Neuronal stem cell (in vitro differentiated cells): ENCODE measurements at regions not wholly inside any gene's neighbourhood (a gene's known extent, or its start where the extent isn't known, plus 50 kb on each side); places are given as distances from the start of the nearest gene placed in this dataset.

Experiments used
- DNase-seq: peaks from one replicate; pipeline ENCODE4 v3.0.0-alpha.2; 2013; ENCODE audit warnings: low spot score
- H2AFZ ChIP-seq: one replicate; pipeline ENCODE4 v1.6.1; 2013; ENCODE audit warnings: mild to moderate bottlenecking, low read length, inconsistent platforms
- H2AK5ac ChIP-seq: 2 replicates; pipeline ENCODE4 v1.6.1; 2013; ENCODE audit warnings: low read depth, mild to moderate bottlenecking, inconsistent platforms, low read length, moderate library complexity, mixed read lengths
- H2BK120ac ChIP-seq: 2 replicates; pipeline ENCODE4 v1.6.1; 2013; ENCODE audit warnings: low read depth, mild to moderate bottlenecking, inconsistent platforms, low read length, moderate library complexity, mixed read lengths
- H2BK12ac ChIP-seq: one replicate; pipeline ENCODE4 v1.6.1; 2013; ENCODE audit warnings: low read length, inconsistent platforms
- H2BK15ac ChIP-seq: 2 replicates; pipeline ENCODE4 v1.6.1; 2013; ENCODE audit warnings: mild to moderate bottlenecking, low read length, inconsistent platforms, mixed read lengths
- H2BK5ac ChIP-seq: one replicate; pipeline ENCODE4 v1.6.1; 2013; ENCODE audit warnings: inconsistent platforms, mild to moderate bottlenecking, low read length, moderate library complexity
- H3K14ac ChIP-seq: one replicate; pipeline ENCODE4 v1.6.1; 2013; ENCODE audit warnings: low read length, inconsistent platforms
- H3K18ac ChIP-seq: 2 replicates; pipeline ENCODE4 v1.6.1; 2013; ENCODE audit warnings: low read length, inconsistent platforms
- H3K23ac ChIP-seq: 2 replicates; pipeline ENCODE4 v1.6.1; 2013; ENCODE audit warnings: low read depth, mild to moderate bottlenecking, mixed read lengths, low read length, inconsistent platforms; ENCODE audit not compliant: poor library complexity
- H3K27ac ChIP-seq: replicated peaks from 3 replicates; pipeline ENCODE4 v1.5.1; 2013; ENCODE audit warnings: low read length, inconsistent platforms
- H3K27me3 ChIP-seq, 3 experiments: 2 replicates each; pipeline ENCODE4 v1.6.1; 2013; ENCODE audit warnings: low read length in 3 of 3, mild to moderate bottlenecking in 2 of 3, inconsistent platforms in 1 of 3, low read depth in 1 of 3, mixed read lengths in 1 of 3, moderate library complexity in 1 of 3; ENCODE audit not compliant: control insufficient read depth in 3 of 3, insufficient read depth in 3 of 3
- H3K36me3 ChIP-seq, 2 donors: replicated peaks in 1 of 2; 2 replicates each; pipeline ENCODE4 v1.6.1; 2013; ENCODE audit warnings: low read length in 2 of 2; ENCODE audit not compliant: control insufficient read depth in 2 of 2, insufficient read depth in 2 of 2
- H3K4ac ChIP-seq: 2 replicates; pipeline ENCODE4 v1.6.1; 2013; ENCODE audit warnings: inconsistent platforms, mild to moderate bottlenecking, low read length, moderate library complexity
- H3K4me1 ChIP-seq, 2 donors: 1 replicate in 1 of 2; 2 replicates in 1 of 2; pipeline ENCODE4 v1.6.1; 2013; ENCODE audit warnings: low read length in 2 of 2, low read depth in 1 of 2; ENCODE audit not compliant: control insufficient read depth in 2 of 2, insufficient read depth in 1 of 2
- H3K4me2 ChIP-seq: one replicate; pipeline ENCODE4 v1.6.1; 2013; ENCODE audit warnings: mild to moderate bottlenecking, low read length, inconsistent platforms; ENCODE audit not compliant: insufficient read depth, poor library complexity, severe bottlenecking
- H3K4me3 ChIP-seq, 2 donors: 2 replicates each; pipeline ENCODE4 v1.5.1; 2013; ENCODE audit warnings: low read length in 2 of 2, mild to moderate bottlenecking in 2 of 2, inconsistent platforms in 1 of 2, moderate library complexity in 1 of 2
- H3K79me1 ChIP-seq: one replicate; pipeline ENCODE4 v1.6.1; 2013; ENCODE audit warnings: low read depth, mild to moderate bottlenecking, inconsistent platforms, low read length, moderate library complexity
- H3K9ac ChIP-seq: one replicate; pipeline ENCODE4 v1.6.1; 2013; ENCODE audit warnings: mild to moderate bottlenecking, low read depth, low read length, inconsistent platforms; ENCODE audit not compliant: poor library complexity
- H3K9me3 ChIP-seq, 2 donors: replicated peaks in 1 of 2; 2 replicates each; pipeline versions ENCODE3 to v1.6.1; 2013; ENCODE audit warnings: low read length in 2 of 2, mild to moderate bottlenecking in 2 of 2, inconsistent platforms in 1 of 2, low read depth in 1 of 2, mixed read lengths in 1 of 2, moderate library complexity in 1 of 2; ENCODE audit not compliant: control insufficient read depth in 2 of 2, insufficient read depth in 1 of 2
- H4K8ac ChIP-seq: one replicate; pipeline ENCODE4 v1.6.1; 2013; ENCODE audit warnings: low read depth, mild to moderate bottlenecking, inconsistent platforms, low read length, moderate library complexity
- H4K91ac ChIP-seq: one replicate; pipeline ENCODE4 v1.6.1; 2013; ENCODE audit warnings: low read length, low read depth, mild to moderate bottlenecking, inconsistent platforms; ENCODE audit not compliant: poor library complexity
- WGBS, 2 donors: extraction: QIAGEN DNeasy Blood & Tissue Kit; methylation state at CpG; one replicate each; pipeline ENCODE4 v1.1.7; 2013; ENCODE audit warnings: missing lambda C conversion rate in 2 of 2, mixed read lengths in 1 of 2; ENCODE audit not compliant: insufficient read length in 2 of 2, insufficient replicate concordance in 1 of 2; ENCODE audit errors: extremely low coverage in 2 of 2; 5-methylcytosine and 5-hydroxymethylcytosine counted together

DNA sequence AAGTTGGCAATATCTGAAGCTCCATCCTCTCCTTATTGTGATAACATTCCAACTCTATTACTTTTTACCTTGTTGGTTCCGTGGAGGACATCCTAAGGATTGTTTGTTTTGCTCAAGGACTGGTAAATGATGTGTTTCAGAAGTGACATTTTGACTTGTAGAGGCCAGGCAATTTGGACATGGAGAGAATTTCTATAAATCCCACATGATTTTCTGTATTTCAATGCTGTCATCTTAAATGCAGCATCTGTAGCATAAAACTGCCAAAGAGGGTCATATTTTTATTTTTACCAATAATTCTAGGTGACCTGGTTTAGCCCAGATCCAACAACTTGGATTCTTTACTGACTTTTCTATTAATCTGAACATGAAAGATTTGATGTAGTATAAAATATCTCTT is 328.4 kb downstream of the BMP4 start:
- no peak overlapping the region for H3K14ac ChIP-seq

GRCh38 chr14:53626761-53627160 is 329.9 kb downstream of the BMP4 start:
- H3K14ac ChIP-seq, result no peak overlapping the region
- no peaks in the 10 kb centered on the region for H3K36me3 ChIP-seq
- peak overlapping the region; percentile 26 for H2AFZ ChIP-seq
- no peaks in the 10 kb centered on the region for H3K4me1 ChIP-seq
- no peak overlapping the region for H2BK120ac ChIP-seq
- H3K4me2 ChIP-seq, result no peak overlapping the region
- no peak overlapping the region for H2BK12ac ChIP-seq
- H3K18ac ChIP-seq, result no peak overlapping the region
- H4K8ac ChIP-seq, result no peak overlapping the region
- H3K9ac ChIP-seq, result no peak overlapping the region
- no peak overlapping the region for H2BK15ac ChIP-seq
- H3K4ac ChIP-seq, result no peak overlapping the region
- H3K27ac ChIP-seq, result no peak overlapping the region
- no peak overlapping the region for H2BK5ac ChIP-seq
- H3K79me1 ChIP-seq, result no peaks in the 10 kb centered on the region
- H2AK5ac ChIP-seq, result no peak overlapping the region
- no CpG with 5 or more reads among the region's 2 CpGs for WGBS, 2 donors
- no peak for DNase-seq
- H3K9me3 ChIP-seq, result no peaks in the 10 kb centered on the region
- no peak overlapping the region for H4K91ac ChIP-seq
- no peaks in the 10 kb centered on the region for H3K27me3 ChIP-seq
- H3K23ac ChIP-seq, result no peak overlapping the region
- no peak overlapping the region for H3K4me3 ChIP-seq

More for the DNA sequence above, 328.4 kb downstream of the BMP4 start:
- Histone ChIP-seq H3K36me3 (no peaks in the 10 kb centered on the region), H3K23ac (no peak overlapping the region), H3K18ac (no peak overlapping the region), H3K9ac (no peak overlapping the region), H3K4ac (no peak overlapping the region), H3K79me1 (no peaks in the 10 kb centered on the region), H2BK12ac (no peak overlapping the region), H3K27ac (no peak overlapping the region), H4K8ac (no peak overlapping the region), H2BK5ac (no peak overlapping the region), H4K91ac (no peak overlapping the region), H2AFZ (no peak overlapping the region), H2BK15ac (no peak overlapping the region), H3K9me3 (no peaks in the 10 kb centered on the region), H3K4me3 (no peak overlapping the region), H2BK120ac (no peak overlapping the region), H3K27me3 (no peaks in the 10 kb centered on the region), H3K4me2 (no peak overlapping the region), H2AK5ac (no peak overlapping the region), H3K4me1 (no peaks in the 10 kb centered on the region)
- WGBS, 2 donors, result no CpG with 5 or more reads among the region's 1 CpG
- DNase-seq, result no peak

- Histone ChIP-seq H3K4me3 (no peak overlapping the region), H3K27ac (no peak overlapping the region), H3K27me3 (no peaks in the 10 kb centered on the region), H3K4me1 (peaks cover 0 to 6% of the 10 kb centered on the region in 2 donors), H3K14ac (no peak overlapping the region), H3K36me3 (no peaks in the 10 kb centered on the region), H3K4ac (no peak overlapping the region), H3K23ac (no peak overlapping the region), H2BK5ac (no peak overlapping the region), H3K9me3 (no peaks in the 10 kb centered on the region), H4K91ac (no peak overlapping the region), H2BK12ac (no peak overlapping the region), H2BK15ac (no peak overlapping the region), H4K8ac (no peak overlapping the region), H3K9ac (no peak overlapping the region), H3K4me2 (no peak overlapping the region), H3K79me1 (no peaks in the 10 kb centered on the region), H3K18ac (no peak overlapping the region), H2AFZ (no peak overlapping the region), H2BK120ac (no peak overlapping the region), H2AK5ac (no peak overlapping the region)
- DNase-seq, result no peak
- WGBS, 2 donors, result 100% methylated on average over 1 of the region's 3 CpGs; no CpG with 5 or more reads in 1 of the 2 donors
Observed at GRCh38 chr14:53622447-53622846, 334.2 kb downstream of the BMP4 start.

DNA sequence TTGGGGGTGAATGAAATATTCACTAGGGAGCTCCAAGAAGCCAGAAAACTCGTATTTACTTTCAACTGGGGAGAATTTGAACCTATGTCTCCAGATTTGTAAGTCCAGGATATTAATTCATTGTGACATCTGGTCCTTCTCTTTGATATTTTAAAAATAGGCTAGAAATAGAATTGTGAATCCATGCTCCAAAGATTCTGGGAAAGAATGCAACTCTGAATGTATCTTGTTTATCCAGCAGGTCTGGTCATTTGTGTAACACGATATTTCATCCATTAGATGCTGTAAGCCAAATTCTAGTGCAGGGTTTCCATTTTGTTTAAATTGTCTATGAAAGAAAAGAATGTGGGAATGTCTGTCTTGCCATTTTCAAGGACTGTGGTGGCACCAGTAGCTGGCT is 334.7 kb downstream of the BMP4 start:
- Histone ChIP-seq H2BK12ac (no peak overlapping the region), H3K4me3 (no peak overlapping the region), H3K27me3 (no peaks in the 10 kb centered on the region), H3K4me1 (peaks cover 0 to 6% of the 10 kb centered on the region in 2 donors), H3K9me3 (no peaks in the 10 kb centered on the region), H3K23ac (no peak overlapping the region), H3K18ac (no peak overlapping the region), H3K9ac (no peak overlapping the region), H2BK120ac (no peak overlapping the region), H2AFZ (no peak overlapping the region), H3K27ac (no peak overlapping the region), H2BK5ac (no peak overlapping the region), H2AK5ac (no peak overlapping the region), H3K4me2 (no peak overlapping the region), H3K79me1 (no peaks in the 10 kb centered on the region), H3K4ac (no peak overlapping the region), H4K8ac (no peak overlapping the region), H2BK15ac (no peak overlapping the region), H3K36me3 (no peaks in the 10 kb centered on the region), H4K91ac (no peak overlapping the region), H3K14ac (no peak overlapping the region)
- no peak for DNase-seq
- WGBS, 2 donors, result no CpG with 5 or more reads among the region's 2 CpGs
